ENCODE measurements at regions not wholly inside any gene's neighbourhood (a gene's known extent, or its start where the extent isn't known, plus 50 kb on each side); places are given as distances from the start of the nearest gene placed in this dataset.

DNA sequence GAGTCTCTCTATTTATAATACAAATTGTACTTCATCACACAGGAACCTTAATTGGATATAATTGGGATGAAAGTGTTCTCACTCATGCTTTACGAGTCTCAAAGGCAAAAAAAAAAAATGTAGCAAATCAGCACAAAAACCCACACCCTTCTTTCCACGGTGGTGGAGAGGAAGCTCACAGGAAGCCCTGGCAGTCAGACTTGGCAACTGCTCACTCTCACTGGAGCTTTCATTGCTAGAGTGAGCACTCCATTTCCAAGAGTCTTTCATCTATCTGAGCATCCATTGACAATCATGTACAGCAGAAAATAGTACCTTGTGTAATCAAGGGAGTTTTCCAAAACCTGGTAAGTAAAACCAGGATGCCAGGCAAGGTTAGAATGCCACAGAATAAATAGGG is 2159.4 kb upstream of the AGA start:
- no peaks in the 10 kb centered on the region for H3K9me3 Mint-ChIP-seq
- peaks cover 5% of the 10 kb centered on the region for H3K4me1 Mint-ChIP-seq
- no peak overlapping the region for H3K27ac Mint-ChIP-seq
- no peaks in the 10 kb centered on the region for H3K36me3 Mint-ChIP-seq (ENCODE audit: low read depth)
- H3K27me3 Mint-ChIP-seq (ENCODE audit: low read depth) = no peaks in the 10 kb centered on the region
- TF ChIP-seq CTCF (IDR thresholded peaks at IDR 0.05; ENCODE audit: unreplicated experiment in 3 of 3) = no peak
- no peak overlapping the region for H3K4me3 Mint-ChIP-seq

GRCh38 chr4:179605196-179605595 is 2163.0 kb upstream of the AGA start:
- no peaks in the 10 kb centered on the region for H3K36me3 Mint-ChIP-seq (ENCODE audit: low read depth)
- H3K4me1 Mint-ChIP-seq = no peaks in the 10 kb centered on the region
- H3K9me3 Mint-ChIP-seq = no peaks in the 10 kb centered on the region
- no peak overlapping the region for H3K27ac Mint-ChIP-seq
- no peaks in the 10 kb centered on the region for H3K27me3 Mint-ChIP-seq (ENCODE audit: low read depth)
- no peak for TF ChIP-seq CTCF (IDR thresholded peaks at IDR 0.05; ENCODE audit: unreplicated experiment in 3 of 3)
- H3K4me3 Mint-ChIP-seq = no peak overlapping the region

DNA sequence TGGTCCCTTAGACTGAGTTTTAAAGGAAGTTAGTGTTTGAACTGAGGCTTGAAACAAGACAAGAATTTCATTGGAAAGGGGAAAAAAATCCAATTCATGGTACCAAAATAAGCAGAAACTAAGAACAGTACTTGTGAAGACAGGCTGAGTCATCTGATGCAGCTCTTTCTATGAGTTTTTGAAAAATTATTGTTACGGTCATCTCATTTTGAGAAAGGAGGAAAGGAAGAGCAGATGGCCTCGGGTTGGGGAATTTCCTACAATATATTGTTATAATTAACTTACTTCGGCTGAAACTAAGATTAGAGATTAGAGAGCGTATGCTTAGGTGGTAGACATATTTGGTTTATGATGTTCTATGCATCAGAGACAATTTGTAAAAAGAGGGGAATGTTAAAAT is 2164.8 kb upstream of the AGA start:
- Mint-ChIP-seq H3K9me3 (no peaks in the 10 kb centered on the region), H3K4me3 (no peak overlapping the region), H3K27me3 (ENCODE audit: low read depth) (no peaks in the 10 kb centered on the region), H3K36me3 (ENCODE audit: low read depth) (no peaks in the 10 kb centered on the region), H3K27ac (no peak overlapping the region), H3K4me1 (no peaks in the 10 kb centered on the region)
- TF ChIP-seq CTCF (IDR thresholded peaks at IDR 0.05; ENCODE audit: unreplicated experiment in 3 of 3) = no peak

- TF ChIP-seq CTCF (IDR thresholded peaks at IDR 0.05; ENCODE audit: unreplicated experiment in 3 of 3) = no peak
- Mint-ChIP-seq H3K27ac (no peak overlapping the region), H3K36me3 (ENCODE audit: low read depth) (no peaks in the 10 kb centered on the region), H3K4me3 (no peak overlapping the region), H3K9me3 (no peaks in the 10 kb centered on the region), H3K4me1 (no peaks in the 10 kb centered on the region), H3K27me3 (ENCODE audit: low read depth) (peaks cover 4% of the 10 kb centered on the region)
Observed at GRCh38 chr4:179615704-179616103, 2173.5 kb upstream of the AGA start.

GRCh38 chr4:179618966-179619365 is 2176.7 kb upstream of the AGA start:
- Mint-ChIP-seq H3K27ac (no peak overlapping the region), H3K27me3 (ENCODE audit: low read depth) (no peaks in the 10 kb centered on the region), H3K4me1 (no peaks in the 10 kb centered on the region), H3K36me3 (ENCODE audit: low read depth) (no peaks in the 10 kb centered on the region), H3K4me3 (no peak overlapping the region), H3K9me3 (no peaks in the 10 kb centered on the region)
- no peak for TF ChIP-seq CTCF (IDR thresholded peaks at IDR 0.05; ENCODE audit: unreplicated experiment in 3 of 3)

- no peak overlapping the region for H3K27ac Mint-ChIP-seq
- H3K27me3 Mint-ChIP-seq (ENCODE audit: low read depth) = no peaks in the 10 kb centered on the region
- H3K4me1 Mint-ChIP-seq = no peaks in the 10 kb centered on the region
- no peaks in the 10 kb centered on the region for H3K9me3 Mint-ChIP-seq
- no peaks in the 10 kb centered on the region for H3K36me3 Mint-ChIP-seq (ENCODE audit: low read depth)
- TF ChIP-seq CTCF (IDR thresholded peaks at IDR 0.05; ENCODE audit: unreplicated experiment in 3 of 3) = no peak
- no peak overlapping the region for H3K4me3 Mint-ChIP-seq
Observed at GRCh38 chr4:179624768-179625181, 2182.5 kb upstream of the AGA start.
